Left ventricle myocardium inferior (tissue), 1 donor: ENCODE measurements at regions not wholly inside any gene's neighbourhood (a gene's known extent, or its start where the extent isn't known, plus 50 kb on each side); places are given as distances from the start of the nearest gene placed in this dataset.

Experiments used
- DNase-seq: peaks from one replicate; pipeline ENCODE4 v3.0.0-alpha.2; 2020
- H3K27ac ChIP-seq: fragments of 200-600 bp; replicated peaks from 2 replicates; pipeline ENCODE4 v1.8.0; 2021
- H3K27me3 ChIP-seq: fragments of 200-600 bp; 2 replicates; pipeline ENCODE4 v1.8.0; 2021; ENCODE audit warnings: low read depth
- H3K36me3 ChIP-seq: fragments of 200-600 bp; 2 replicates; pipeline ENCODE4 v1.8.0; 2021
- H3K4me1 ChIP-seq: fragments of 200-600 bp; 2 replicates; pipeline ENCODE4 v1.8.0; 2021
- H3K4me3 ChIP-seq: fragments of 200-600 bp; 2 replicates; pipeline ENCODE4 v1.8.0; 2021; ENCODE audit warnings: mild to moderate bottlenecking, moderate library complexity
- H3K9me3 ChIP-seq: fragments of 200-600 bp; replicated peaks from 2 replicates; pipeline ENCODE4 v1.8.0; 2021
- intact Hi-C: fragments of 100-400 bp; cut with micrococcal nuclease; formaldehyde crosslinking; loops from one replicate; pipeline ENCODE4 v1.11.0; 2022
- TF ChIP-seq, protein P1 (sequence below): fragments of 200-600 bp; IDR thresholded peaks from 2 replicates; pipeline ENCODE4 v1.8.0; 2021; ENCODE audit warnings: antibody characterized with exemption, mild to moderate bottlenecking, borderline replicate concordance
- donor health status: DM: no; HTN: yes; CAD: no; lungs with severe emphysema.

DNA sequence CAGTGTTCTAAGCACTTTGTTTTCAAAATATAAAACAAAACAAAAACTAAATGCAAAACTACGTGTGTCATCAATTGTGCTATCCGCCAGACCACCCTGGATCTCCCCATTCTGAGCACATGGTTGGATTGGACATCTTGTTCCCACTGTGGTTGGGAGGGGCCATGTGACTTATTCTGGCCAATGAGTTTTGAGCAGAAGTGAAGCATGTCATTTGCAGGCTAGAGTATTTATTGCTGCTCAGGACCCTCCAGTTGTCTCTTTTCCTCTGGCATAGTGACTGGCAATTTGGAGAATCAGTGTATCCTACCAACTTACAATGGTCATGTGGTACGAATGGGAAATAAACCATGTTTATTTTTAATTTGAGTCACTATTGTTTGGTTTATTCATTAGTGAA, 70.2 kb upstream of the ST8SIA2 start:
- Histone ChIP-seq H3K27me3 (no peaks in the 10 kb centered on the region), H3K27ac (peak overlapping the region; percentile 38), H3K36me3 (no peaks in the 10 kb centered on the region), H3K9me3 (no peaks in the 10 kb centered on the region), H3K4me1 (peaks cover 18% of the 10 kb centered on the region), H3K4me3 (no peak overlapping the region)
- intact Hi-C loops: no loop called here
- DNase-seq: no peak
- TF ChIP-seq, protein P1, sequence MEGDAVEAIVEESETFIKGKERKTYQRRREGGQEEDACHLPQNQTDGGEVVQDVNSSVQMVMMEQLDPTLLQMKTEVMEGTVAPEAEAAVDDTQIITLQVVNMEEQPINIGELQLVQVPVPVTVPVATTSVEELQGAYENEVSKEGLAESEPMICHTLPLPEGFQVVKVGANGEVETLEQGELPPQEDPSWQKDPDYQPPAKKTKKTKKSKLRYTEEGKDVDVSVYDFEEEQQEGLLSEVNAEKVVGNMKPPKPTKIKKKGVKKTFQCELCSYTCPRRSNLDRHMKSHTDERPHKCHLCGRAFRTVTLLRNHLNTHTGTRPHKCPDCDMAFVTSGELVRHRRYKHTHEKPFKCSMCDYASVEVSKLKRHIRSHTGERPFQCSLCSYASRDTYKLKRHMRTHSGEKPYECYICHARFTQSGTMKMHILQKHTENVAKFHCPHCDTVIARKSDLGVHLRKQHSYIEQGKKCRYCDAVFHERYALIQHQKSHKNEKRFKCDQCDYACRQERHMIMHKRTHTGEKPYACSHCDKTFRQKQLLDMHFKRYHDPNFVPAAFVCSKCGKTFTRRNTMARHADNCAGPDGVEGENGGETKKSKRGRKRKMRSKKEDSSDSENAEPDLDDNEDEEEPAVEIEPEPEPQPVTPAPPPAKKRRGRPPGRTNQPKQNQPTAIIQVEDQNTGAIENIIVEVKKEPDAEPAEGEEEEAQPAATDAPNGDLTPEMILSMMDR: no peak

DNA sequence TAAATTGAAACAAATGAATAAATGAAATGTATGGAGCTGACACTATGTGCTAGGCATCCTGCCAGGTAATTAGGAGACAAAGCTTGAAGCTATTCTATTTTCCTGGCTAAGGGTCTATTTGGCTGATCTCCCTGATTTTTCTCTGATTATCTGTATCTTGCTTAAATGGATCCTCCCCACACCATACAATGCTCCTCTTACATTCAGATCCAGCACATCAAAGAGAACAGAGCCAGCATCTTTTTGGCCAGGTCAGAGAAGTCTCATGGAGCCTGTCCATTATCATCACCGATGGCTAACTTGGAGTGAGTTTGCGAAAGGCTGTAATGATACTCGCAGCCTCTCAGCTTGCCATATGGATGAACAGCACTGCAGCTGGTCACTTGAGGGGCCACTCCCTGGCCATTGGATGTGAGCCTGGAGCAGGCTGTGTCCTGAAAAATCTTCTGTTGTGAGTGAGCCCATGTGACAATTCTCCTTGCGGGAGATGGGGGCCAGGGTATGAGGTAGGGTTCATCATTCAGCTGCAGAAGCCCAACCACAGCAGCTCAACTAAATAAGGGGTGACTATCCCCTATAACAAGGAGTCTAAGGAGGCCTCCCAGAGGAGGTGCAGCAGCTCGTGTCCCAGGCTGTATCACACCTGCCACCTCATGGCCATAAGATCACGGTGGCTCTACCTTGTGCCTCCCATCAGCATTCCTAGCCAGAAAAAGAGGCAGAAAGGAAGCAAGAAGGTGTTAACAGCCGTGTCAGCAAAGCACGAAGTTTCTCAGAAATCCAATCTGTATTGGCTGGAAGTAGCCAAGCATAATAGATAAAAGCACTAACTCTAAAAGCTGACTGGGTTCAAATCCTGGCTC, 69.3 kb upstream of the ST8SIA2 start:
- H3K27me3 ChIP-seq: no peaks in the 10 kb centered on the region
- no peak overlapping the region for H3K27ac ChIP-seq
- no peak overlapping the region for H3K4me3 ChIP-seq
- peaks cover 18% of the 10 kb centered on the region for H3K4me1 ChIP-seq
- TF ChIP-seq, protein P1: no peak
- intact Hi-C loops: no loop called here
- H3K36me3 ChIP-seq: no peaks in the 10 kb centered on the region
- H3K9me3 ChIP-seq: no peaks in the 10 kb centered on the region
- peak; percentile 20 for DNase-seq

- Histone ChIP-seq H3K27ac (no peak overlapping the region), H3K9me3 (no peaks in the 10 kb centered on the region), H3K27me3 (no peaks in the 10 kb centered on the region), H3K4me3 (no peak overlapping the region), H3K4me1 (peaks cover 18% of the 10 kb centered on the region), H3K36me3 (no peaks in the 10 kb centered on the region)
- DNase-seq: peak; percentile 29
- intact Hi-C loops: no loop called here
- TF ChIP-seq, protein P1: no peak
Measured at GRCh38 chr15:92326236-92326635, 67.4 kb upstream of the ST8SIA2 start.

DNA sequence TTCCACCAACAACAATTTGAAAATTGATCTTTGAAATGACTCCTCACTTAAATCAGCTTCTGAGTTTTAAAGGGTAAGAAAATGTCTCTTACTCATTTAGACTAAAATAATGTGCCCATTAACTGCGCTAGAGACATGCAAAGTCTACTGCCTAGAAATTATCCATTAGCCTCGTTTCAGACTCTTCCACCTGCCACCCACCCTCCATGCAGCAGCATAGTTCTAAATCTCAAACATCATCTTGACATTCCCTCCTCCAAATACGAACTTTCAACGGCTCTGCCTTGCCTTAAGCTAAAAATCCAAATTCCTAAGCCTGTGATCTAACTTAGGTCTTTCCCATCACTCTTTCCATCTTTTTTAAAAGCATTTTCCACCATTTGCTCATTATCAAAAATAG, 66.6 kb upstream of the ST8SIA2 start:
- Histone ChIP-seq H3K9me3 (peaks cover 2% of the 10 kb centered on the region), H3K4me1 (peaks cover 18% of the 10 kb centered on the region), H3K36me3 (no peaks in the 10 kb centered on the region), H3K27ac (no peak overlapping the region), H3K4me3 (no peak overlapping the region), H3K27me3 (no peaks in the 10 kb centered on the region)
- DNase-seq: no peak
- intact Hi-C loops: no loop called here
- TF ChIP-seq, protein P1: no peak

GRCh38 chr15:92328207-92328606, 65.5 kb upstream of the ST8SIA2 start:
- peaks cover 14% of the 10 kb centered on the region for H3K4me1 ChIP-seq
- no peak for DNase-seq
- no peak overlapping the region for H3K4me3 ChIP-seq
- no peaks in the 10 kb centered on the region for H3K36me3 ChIP-seq
- intact Hi-C loops: no loop called here
- no peak overlapping the region for H3K27ac ChIP-seq
- H3K9me3 ChIP-seq: peaks cover 8% of the 10 kb centered on the region
- no peaks in the 10 kb centered on the region for H3K27me3 ChIP-seq
- TF ChIP-seq, protein P1: no peak
